Hepatocyte (in vitro differentiated cells): ENCODE measurements at regions not wholly inside any gene's neighbourhood (a gene's known extent, or its start where the extent isn't known, plus 50 kb on each side); places are given as distances from the start of the nearest gene placed in this dataset.

ENCODE experiments used
- EZH2 ChIP-seq: fragments of 200-600 bp; sonication (generic); IDR thresholded peaks from 2 replicates; pipeline ENCODE4 v1.6.1; 2016; ENCODE audit warnings: antibody characterized with exemption, mild to moderate bottlenecking, borderline replicate concordance
- EZH2phosphoT487 ChIP-seq: fragments of 200-600 bp; sonication (generic); IDR thresholded peaks from one replicate; pipeline ENCODE4 v1.6.1; 2018; ENCODE audit warnings: antibody characterized with exemption, mild to moderate bottlenecking, low read depth, moderate library complexity; ENCODE audit not compliant: unreplicated experiment, severe bottlenecking
- TF ChIP-seq, protein P1 (sequence below): fragments of 200-600 bp; sonication (generic); IDR thresholded peaks from 2 replicates; pipeline ENCODE4 v1.5.1; 2016; ENCODE audit warnings: antibody characterized with exemption, mild to moderate bottlenecking; ENCODE audit not compliant: poor library complexity

DNA sequence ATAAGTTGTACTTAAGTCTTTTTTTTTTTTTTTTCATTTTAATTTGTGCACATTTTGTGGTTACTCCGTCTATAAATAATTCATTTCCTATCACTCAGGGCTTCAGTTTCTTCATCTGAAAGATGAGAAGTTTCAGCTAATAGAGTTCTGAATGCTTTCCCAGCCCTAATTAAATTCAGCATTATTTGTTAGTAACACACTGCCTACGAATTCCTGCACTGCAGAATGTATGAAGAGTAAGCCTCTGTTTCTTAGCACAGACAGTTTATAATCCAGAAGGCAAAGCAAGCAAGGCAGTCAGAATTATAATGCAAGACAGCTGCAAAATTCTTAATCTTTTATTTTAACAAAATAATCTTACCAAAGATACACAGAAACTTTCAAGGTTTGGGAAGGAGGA is 138.0 kb upstream of the GHR start:
- TF ChIP-seq, protein P1, sequence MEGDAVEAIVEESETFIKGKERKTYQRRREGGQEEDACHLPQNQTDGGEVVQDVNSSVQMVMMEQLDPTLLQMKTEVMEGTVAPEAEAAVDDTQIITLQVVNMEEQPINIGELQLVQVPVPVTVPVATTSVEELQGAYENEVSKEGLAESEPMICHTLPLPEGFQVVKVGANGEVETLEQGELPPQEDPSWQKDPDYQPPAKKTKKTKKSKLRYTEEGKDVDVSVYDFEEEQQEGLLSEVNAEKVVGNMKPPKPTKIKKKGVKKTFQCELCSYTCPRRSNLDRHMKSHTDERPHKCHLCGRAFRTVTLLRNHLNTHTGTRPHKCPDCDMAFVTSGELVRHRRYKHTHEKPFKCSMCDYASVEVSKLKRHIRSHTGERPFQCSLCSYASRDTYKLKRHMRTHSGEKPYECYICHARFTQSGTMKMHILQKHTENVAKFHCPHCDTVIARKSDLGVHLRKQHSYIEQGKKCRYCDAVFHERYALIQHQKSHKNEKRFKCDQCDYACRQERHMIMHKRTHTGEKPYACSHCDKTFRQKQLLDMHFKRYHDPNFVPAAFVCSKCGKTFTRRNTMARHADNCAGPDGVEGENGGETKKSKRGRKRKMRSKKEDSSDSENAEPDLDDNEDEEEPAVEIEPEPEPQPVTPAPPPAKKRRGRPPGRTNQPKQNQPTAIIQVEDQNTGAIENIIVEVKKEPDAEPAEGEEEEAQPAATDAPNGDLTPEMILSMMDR: no peak
- TF ChIP-seq EZH2 (no peak), EZH2phosphoT487 (no peak)
